HG03095 (cell line): ENCODE measurements at regions not wholly inside any gene's neighbourhood (a gene's known extent, or its start where the extent isn't known, plus 50 kb on each side); places are given as distances from the start of the nearest gene placed in this dataset.

Experiments used
- ATAC-seq: cut with Tn5 transposase; IDR thresholded peaks from one replicate; pipeline ENCODE4 v1.9.1; 2021; ENCODE audit warnings: moderate library complexity; ENCODE audit not compliant: unreplicated experiment

GRCh38 chr2:181374781-181375675 is 82.2 kb upstream of the ITGA4 start:
- peak; percentile 62 for ATAC-seq

- no peak for ATAC-seq
These were observed 80.7 kb upstream of the ITGA4 start for GRCh38 chr2:181376442-181376841.

GRCh38 chr2:181376999-181377398 is 80.2 kb upstream of the ITGA4 start:
- no peak for ATAC-seq

- ATAC-seq = no peak
These were observed 78.7 kb upstream of the ITGA4 start for GRCh38 chr2:181378491-181378890.

GRCh38 chr2:181380581-181380980 is 76.6 kb upstream of the ITGA4 start:
- ATAC-seq = no peak

- ATAC-seq = no peak
These were observed 72.3 kb upstream of the ITGA4 start for GRCh38 chr2:181384923-181385322.

GRCh38 chr2:181389524-181389923 is 67.7 kb upstream of the ITGA4 start:
- ATAC-seq = no peak

GRCh38 chr2:181393472-181393871 is 63.7 kb upstream of the ITGA4 start:
- ATAC-seq = no peak

GRCh38 chr2:181394741-181395437 is 62.3 kb upstream of the ITGA4 start:
- ATAC-seq = no peak

GRCh38 chr2:181395851-181396250 is 61.3 kb upstream of the ITGA4 start:
- ATAC-seq = no peak

- ATAC-seq = no peak
These were observed 60.7 kb upstream of the ITGA4 start for GRCh38 chr2:181396256-181397123.

- no peak for ATAC-seq
These were observed 59.9 kb upstream of the ITGA4 start for GRCh38 chr2:181397331-181397730.

GRCh38 chr2:181398000-181398399 is 59.2 kb upstream of the ITGA4 start:
- ATAC-seq = no peak

- no peak for ATAC-seq
These were observed 58.2 kb upstream of the ITGA4 start for GRCh38 chr2:181399027-181399426.

- no peak for ATAC-seq
These were observed 52.7 kb upstream of the ITGA4 start for GRCh38 chr2:181404472-181404871.

GRCh38 chr2:181407171-181407570 is 50.0 kb upstream of the ITGA4 start:
- no peak for ATAC-seq
